ENCODE measurements at regions not wholly inside any gene's neighbourhood (a gene's known extent, or its start where the extent isn't known, plus 50 kb on each side); places are given as distances from the start of the nearest gene placed in this dataset.
"Not testable (repeated sequence)": the region's sequence is repeated elsewhere in the genome, so short reads cannot be mapped to it uniquely, and the experiment has no call there.

DNA sequence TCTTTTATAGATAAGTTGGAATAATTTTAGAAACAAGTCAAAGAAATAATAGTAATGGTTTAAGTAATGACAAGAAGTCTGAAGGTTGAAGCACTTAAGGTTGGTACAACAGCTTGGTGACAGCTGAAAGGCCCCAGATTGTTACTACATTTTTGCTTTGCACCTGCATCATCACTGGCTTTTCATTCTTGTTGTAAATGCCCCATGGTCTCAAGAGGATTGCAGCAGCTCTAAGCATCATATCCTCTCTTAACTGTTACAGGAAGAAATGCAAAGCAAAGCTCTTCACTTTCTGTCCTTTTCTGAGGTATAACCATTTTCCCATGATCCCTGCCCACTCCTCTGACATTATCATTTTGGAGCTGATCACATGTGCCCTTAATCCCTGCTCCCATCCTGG is 461.0 kb downstream of the RPIA start:
- TF ChIP-seq, protein P1, sequence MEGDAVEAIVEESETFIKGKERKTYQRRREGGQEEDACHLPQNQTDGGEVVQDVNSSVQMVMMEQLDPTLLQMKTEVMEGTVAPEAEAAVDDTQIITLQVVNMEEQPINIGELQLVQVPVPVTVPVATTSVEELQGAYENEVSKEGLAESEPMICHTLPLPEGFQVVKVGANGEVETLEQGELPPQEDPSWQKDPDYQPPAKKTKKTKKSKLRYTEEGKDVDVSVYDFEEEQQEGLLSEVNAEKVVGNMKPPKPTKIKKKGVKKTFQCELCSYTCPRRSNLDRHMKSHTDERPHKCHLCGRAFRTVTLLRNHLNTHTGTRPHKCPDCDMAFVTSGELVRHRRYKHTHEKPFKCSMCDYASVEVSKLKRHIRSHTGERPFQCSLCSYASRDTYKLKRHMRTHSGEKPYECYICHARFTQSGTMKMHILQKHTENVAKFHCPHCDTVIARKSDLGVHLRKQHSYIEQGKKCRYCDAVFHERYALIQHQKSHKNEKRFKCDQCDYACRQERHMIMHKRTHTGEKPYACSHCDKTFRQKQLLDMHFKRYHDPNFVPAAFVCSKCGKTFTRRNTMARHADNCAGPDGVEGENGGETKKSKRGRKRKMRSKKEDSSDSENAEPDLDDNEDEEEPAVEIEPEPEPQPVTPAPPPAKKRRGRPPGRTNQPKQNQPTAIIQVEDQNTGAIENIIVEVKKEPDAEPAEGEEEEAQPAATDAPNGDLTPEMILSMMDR (IDR thresholded peaks at IDR 0.05): not testable (repeated sequence)
- TF ChIP-seq POLR2A (IDR thresholded peaks at IDR 0.05): not testable (repeated sequence)
